HL-60/S4 (cell line): ENCODE measurements at regions not wholly inside any gene's neighbourhood (a gene's known extent, or its start where the extent isn't known, plus 50 kb on each side); places are given as distances from the start of the nearest gene placed in this dataset.

Source experiments
- in situ Hi-C: fragments of 300-500 bp; cut with MboI; formaldehyde crosslinking; loops from 2 replicates; pipeline ENCODE4 v1.14.3; 2022; ENCODE audit warnings: low sequenced_read_pairs

DNA sequence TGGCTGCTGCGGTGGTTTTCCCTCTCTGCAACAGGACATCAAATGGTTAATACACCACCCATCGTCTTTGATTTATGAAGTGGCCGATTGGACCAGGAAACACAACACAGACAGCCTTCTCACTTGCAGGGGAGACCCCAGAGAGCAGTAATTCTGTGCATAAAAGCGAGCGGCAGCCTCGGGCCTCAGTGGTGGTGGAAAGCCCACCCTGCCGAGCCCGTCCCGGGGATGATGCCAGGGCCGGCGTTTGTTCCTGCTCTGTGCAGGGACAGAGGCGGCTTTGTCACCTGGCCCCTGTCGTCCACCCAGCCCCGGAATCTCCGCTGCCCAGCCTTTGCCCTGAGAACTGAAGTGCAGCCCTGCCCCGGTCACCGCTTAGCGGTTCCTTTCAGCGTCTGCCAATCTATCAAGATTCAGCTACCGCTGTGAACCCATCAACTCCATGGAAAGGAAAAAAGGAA is 184.4 kb downstream of the TSHZ3 start:
- in situ Hi-C loops: no loop called here

DNA sequence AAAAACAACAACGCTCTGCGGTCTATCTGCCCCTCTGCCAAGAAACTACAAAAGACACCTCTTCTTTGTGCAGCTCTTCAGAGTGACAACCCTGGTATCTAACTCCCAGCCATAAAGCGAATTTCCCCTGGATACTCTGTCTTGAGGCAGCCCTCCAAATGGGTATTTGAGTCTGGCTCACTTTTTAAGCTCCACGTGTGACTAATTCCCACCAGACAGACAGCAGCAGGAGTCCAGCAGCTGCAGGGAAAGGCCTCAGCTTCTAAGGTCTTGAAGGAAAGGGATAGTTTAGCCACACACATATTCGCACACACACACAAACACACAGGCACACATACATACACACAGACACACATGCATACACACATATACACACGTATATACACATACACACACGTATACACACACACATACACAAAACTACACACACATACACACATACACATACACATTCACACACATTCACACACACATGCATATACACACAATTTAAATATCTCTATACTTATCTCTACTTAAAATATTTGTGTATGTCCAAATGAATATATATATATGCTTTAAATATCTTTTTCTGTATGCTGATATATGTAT is 188.8 kb downstream of the TSHZ3 start:
- in situ Hi-C loops: no loop called here

DNA sequence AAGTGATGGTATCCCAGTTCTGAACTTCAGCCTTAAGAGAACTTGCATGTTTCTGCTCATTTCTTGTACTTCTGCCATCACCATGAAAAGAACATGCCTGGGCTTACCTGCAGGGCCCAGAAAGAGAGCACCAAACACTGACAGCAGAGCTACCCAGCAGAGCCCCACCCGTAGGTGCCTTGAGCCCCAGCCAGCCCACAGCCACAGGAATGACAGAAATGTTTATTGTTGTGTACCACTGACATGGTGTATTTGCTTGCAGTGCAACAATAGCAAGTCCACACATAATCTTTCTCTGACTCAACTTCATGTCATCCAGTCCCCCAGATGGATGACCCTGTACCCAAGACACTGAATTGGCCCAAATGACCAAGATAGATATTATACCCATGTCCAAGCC is 195.2 kb downstream of the TSHZ3 start:
- in situ Hi-C loops: no loop called here

DNA sequence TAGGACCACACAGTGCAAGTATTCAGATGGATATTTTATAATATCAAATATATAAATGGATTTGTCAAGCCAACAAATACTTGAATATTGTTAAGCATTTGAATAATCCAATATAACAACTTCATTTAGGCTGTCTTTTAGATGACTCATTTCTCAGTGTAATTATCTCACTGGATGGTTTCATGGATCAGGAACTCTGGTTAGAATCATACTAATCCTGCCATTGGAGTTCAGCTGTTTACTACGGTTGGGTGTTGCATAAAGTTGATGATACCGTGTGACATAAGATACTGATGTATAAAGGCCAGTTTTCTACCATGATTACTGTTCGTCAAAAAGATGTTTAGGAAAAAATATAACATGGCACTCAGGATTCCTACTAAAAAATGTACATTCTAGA is 196.3 kb downstream of the TSHZ3 start:
- in situ Hi-C loops: no loop called here

DNA sequence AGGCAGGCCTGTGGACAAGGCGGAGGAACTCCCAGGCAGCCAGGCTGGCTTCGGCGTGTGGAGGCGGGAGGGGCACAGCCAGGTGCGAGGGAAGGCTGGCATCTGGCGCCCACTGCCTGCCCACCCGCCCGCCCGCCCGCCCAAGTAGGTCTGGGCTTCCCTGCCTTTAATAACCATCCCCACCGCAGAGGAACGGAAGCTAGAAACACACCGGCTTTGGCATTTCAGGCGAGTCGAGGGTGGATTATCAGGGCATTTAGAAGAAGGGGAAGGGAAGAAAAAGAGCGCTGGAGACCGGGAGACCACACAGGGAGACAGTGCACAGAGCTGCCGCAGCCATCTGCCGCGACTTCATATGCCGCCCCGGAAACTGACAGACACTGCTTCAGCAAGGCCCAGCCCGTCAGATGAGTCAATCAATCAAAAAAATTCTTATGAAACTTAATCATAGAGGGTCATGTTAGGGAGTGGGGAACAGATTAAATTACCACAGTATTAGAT is 199.7 kb downstream of the TSHZ3 start:
- in situ Hi-C loops: no loop called here

DNA sequence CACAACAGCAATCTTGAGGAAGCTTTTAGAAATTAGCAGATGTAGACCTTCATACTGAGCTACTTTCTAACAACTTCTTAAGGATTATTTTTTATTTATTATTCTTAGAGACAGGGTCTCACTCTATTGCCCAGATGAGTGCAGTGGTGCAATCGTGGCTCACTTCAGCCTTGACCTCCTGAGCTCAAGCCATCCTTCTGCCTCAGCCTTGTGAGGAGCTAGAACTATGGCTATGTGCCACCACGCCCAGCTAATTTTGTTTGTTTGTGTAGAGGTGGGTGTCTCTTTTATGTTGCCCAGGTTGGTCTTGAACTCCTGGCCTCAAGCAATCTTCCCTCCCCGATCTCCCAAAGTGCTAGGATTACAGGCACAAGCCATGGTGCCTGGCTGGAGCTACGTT is 200.6 kb downstream of the TSHZ3 start:
- in situ Hi-C loops: no loop called here

DNA sequence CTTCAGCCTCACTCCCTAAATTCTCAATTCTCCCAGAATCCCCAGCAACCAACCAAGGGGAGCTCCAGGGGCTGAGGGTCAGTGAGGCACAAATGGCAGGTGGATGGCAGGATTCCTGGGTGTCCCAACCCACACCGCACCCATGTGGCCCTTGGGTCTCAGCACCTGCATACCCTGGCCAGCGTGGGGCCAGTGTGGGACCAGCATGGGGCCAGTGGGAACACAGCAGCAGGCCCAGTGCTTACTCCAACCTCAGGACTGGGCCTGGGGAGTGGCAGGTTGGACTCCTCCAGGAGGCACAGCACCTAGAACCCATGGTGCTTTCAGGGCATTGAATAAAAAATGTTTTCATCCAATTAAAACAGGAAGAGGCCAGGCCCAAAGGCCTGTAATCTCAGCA is 202.0 kb downstream of the TSHZ3 start:
- in situ Hi-C loops: no loop called here

DNA sequence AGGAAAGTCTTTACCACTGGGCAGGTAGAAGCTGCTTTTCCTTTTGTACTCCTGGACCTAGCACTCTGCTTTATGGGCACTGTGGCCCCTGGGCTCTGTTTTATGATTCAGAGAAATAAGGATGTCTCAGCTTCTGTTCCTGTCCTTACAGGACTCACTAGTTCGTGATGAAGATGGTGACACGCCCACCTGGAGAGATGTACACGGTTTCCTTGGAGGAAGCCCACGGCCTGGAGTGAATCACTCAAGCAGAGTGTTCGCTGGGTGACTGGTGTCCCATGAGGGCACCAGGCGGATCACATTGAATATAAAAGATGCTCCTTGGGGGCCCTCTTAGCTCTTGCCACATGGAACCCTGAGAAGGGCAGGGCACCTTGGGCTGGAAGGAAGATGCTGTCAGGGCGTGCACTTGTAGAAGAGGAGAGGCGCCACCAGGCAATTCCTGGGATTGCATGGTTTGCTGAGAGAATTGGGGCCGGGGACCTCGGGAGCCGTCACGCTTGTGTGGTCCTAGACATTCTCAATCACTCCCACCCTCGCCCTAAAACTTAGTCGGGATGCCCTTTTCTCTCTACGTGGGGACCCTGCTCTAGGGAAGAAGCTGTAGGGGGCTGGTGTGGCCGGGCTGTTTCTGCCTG is 202.6 kb downstream of the TSHZ3 start:
- in situ Hi-C loops: no loop called here

DNA sequence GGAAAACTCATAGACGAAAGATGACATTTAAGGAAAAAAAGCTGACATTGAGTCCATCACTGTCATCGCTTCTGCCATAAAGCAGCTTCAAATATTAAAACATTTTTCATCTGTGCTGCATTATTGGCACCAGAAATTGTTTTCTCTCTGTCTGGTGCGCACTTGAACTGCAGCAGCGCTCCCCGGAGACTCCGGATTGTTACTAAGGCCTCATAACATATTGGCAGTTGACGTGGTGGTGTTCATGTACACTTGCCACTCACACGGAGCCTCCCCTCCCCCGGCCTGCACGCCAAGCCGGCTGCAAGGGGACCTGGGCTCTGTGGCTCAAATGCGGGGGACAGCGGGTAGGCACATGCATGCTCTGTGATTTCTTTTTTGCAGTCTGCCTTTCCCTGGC is 203.2 kb downstream of the TSHZ3 start:
- in situ Hi-C loops: no loop called here

DNA sequence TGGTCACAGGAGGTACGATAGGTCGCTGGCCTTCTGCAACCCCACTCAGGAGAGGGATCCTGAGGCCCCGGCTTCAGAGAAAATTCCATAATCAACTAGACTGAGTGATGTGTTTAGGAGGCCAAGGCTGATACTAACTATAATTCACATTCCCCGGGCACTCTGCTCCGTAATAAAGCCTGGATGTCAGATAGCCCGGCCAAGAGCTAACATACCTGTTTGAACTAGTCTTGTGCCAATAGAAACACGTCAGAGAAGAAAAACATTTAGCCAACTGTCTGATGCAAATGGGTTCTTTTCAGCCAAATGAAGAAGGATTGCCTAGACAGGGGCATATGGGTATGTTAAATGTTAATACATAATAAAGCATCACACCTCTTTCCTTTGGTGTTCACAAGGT is 204.2 kb downstream of the TSHZ3 start:
- in situ Hi-C loops: no loop called here

DNA sequence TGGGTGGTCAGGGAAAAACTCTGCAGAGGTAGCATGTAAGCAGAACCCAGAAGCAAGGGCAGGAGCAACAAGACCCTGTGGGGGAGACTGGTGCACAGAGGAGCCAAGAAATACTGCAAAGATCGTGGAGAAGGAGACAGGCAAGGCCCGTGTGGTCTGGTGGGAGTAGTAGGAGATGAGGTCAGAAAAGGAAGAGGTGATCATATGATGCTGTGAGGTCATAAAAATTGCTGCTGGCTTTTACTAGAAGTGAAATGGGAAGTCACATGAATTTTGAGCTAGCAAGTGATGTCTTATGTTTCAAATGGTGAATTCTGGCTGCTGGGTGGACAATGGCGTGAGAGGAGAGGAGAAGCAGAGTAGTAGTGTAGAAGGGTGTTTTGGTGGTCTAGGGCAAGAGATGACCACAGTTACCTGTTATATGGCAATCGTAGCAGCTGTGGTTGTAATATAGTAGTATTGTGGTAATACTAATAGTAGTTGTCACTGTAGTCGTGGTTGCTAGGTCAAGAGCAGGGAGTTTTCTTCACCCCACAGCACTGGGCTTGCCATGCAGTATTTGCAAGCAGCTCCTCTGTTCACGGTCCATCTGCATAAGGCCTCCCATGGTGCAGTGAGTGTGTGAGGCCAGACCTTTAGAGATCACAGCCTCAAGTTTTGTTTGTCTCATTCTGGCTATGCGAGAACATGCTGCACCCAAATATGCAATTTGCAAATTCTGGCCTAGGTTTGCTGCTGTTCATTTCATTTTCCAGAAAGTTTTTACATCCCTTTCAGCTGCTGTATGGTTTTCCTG is 205.0 kb downstream of the TSHZ3 start:
- in situ Hi-C loops: no loop called here

DNA sequence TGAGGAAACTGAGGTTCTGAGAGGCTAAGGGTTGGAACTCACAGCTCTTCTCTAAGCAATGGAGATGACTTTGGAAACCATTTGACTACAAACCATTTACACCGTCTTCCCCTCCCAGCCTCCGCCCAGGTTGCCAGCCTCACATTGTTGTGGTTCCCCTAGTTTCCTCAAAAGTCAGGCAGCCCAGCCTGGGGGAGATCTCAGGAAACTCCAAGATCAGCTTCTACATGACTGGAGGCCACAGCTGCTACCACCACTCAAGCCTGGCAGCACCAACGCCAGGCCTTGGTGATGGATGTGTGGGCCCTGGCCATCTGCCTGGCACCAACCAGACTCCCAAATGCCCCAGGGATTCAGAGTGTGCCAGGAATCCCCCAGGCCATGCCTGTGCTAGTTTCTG is 207.9 kb downstream of the TSHZ3 start:
- in situ Hi-C loops: no loop called here

DNA sequence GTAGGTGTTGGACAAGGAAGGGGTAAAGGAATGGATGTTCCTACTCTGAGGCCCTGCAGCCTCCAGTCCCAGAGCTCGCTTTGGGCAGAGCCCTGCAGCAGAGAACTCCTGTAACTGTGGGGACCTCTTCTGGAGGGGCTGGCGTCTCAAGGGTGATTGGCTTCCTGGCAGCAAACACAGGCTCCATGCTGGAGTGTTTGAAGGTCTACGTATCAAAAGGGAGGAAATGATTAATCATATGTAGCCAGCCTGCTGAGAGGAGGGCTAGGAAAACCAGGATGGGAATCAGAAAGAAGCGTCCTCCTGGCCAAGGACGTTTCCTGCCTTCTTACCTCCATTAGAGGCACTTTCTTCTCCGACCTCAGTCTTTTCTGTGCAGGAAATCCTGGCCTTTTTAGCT is 208.5 kb downstream of the TSHZ3 start:
- in situ Hi-C loops: no loop called here

DNA sequence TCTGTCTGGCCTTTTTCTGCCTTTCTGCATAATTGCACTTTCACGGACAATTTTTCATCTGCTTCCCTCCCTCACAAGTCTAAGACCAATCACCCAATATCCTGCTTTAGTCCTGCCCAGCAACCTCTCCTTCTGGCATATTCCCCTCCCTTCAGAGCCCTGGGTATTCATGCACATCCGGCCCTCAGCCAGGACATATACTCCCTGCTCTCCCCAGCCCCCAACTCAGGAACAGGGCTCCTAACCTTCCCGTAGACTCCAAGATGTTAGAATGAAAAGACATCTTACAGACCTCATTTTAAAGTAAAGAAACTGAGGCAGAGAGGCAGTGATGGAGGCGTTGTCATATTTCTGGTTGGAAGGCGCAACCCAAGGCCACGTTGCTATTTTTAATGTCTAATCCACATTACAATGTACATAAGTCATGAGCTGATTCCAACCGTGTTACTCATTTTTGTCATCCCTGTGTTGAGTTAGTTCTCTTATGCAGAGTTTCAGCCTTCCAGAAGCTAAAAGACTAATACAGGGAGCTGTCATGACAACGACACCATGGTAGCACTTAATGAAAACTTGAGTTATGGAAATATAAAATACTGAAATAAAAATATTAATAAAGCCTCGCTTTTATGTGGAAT is 209.2 kb downstream of the TSHZ3 start:
- in situ Hi-C loops: no loop called here

DNA sequence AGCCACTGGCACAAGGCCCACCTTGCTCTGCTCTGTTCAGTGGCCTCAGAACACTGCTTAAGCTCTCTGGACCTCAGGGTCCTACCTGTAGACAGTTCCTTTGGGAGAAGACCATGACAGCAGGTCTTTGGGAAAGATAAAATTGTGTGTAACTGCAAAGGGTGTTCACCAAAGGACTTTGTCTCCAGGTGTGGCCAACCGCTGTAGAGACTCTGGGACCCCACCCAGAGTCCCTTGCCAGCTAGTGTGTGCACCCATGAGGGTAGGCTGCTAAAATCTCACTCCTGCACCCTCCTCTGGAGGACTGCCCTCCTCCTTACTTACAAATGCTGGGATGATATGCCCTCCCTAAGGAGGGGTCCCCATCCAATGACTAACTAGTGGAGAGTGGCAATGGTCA is 211.2 kb downstream of the TSHZ3 start:
- in situ Hi-C loops: no loop called here

DNA sequence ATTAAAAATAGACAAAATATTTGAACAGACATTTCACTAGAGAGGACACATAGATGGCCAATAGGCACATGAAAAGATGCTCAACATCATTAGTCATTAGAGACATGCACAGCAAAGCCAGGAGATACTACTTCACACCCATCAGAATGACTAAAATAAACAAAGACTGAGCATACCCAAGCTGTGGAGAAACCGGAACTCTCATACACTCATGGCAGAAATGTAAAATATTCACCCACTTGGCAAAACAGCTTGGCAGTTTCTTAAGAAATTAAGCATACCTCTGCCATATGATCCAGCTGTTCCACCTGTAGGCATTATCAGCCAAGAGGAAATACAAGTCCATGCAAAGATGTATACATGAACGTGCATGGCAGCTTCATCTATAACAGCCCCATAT is 213.4 kb downstream of the TSHZ3 start:
- in situ Hi-C loops: no loop called here

DNA sequence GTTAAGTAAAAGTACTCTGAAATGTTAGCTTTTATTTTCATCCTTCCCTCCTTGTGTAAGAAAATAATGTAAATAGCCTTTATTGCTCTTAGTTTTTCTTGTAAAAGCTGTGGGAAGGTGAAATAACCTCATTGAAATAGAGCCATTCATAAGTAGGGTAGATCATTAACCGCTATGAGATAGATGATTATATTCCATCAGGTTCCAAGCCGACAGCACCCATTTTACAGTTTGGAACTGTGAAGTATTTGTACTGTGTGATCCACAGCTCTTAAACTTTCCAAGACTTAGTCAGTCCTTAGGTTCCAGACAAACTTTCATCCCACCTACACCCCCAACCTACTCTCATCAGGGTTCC is 216.5 kb downstream of the TSHZ3 start:
- in situ Hi-C loops: no loop called here

DNA sequence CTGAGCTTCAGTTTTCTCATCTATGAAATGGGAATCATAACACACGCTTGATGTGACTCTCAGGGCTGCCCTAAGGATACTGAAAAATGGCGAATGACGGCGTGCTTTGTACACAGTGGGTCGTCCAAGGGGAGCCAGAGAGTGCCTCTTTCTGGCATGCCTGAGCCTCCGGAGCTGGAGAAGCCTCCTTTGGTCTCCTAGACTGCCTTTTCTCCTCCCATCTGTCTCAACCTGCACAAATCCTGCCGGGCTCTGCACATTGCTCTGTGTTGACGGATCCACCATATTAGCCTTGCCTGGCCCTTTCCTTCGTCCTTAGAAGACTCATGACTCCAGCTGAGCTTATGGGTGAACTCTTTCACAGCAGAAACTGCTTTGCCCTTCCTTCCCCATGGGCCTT is 220.9 kb downstream of the TSHZ3 start:
- in situ Hi-C loops: no loop called here

DNA sequence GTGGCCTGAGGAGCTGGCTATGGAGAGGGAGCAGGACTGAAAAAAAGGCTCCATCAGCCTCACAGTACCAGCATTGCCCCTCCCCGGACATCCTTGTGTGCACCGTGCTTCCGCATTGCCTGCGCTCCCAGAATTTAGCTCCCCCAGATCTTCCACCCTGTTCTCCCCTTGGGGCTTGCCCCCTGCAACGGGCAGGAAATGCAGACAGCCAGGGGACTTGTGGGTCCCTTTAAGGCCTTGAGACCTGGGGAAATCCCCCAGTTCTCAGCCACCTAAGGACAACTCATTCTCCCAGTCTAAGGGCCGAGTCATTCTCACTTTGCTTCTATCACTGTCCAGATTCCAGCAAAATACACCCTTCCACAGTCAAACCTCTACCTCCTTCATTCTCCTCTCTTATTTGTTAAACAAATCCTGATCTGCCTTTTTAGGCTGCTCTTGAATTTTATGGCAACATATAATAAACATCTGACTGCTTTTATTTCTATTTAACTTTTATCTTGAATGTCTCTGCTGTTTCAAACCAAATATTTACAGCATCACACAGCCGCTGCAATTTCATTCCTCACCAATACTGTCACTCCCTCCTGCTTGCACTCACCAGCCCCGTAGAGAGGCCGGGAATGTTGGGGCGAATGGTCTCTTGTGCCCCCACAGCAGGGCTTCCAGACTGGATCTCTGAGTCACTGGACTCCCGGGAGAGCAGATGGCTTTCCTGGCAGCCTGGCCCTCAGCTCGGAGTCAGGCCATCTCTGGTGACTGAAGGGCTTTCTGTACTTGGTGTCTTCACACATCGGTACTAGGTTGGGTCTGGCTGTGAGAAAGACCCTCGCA is 221.9 kb downstream of the TSHZ3 start:
- in situ Hi-C loops: no loop called here

DNA sequence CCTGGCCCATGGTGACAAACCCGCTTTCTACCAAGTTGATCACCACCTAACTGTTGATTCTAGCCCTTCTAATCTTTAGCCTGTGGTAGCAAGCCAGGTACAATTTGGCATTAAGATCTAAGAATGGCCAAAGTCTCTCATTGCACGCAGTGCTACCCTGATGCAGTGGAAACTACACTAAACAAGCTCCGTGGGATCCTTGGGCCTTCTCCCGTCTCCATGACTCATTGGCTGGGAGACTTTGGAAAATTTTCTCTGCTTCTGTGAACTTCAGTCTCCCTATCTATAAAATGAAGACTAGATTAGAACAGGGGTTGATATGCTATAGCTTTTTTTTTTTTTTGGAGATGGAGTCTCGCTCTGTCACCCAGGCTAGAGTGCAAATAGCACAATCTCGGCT is 223.0 kb downstream of the TSHZ3 start:
- in situ Hi-C loops: no loop called here

DNA sequence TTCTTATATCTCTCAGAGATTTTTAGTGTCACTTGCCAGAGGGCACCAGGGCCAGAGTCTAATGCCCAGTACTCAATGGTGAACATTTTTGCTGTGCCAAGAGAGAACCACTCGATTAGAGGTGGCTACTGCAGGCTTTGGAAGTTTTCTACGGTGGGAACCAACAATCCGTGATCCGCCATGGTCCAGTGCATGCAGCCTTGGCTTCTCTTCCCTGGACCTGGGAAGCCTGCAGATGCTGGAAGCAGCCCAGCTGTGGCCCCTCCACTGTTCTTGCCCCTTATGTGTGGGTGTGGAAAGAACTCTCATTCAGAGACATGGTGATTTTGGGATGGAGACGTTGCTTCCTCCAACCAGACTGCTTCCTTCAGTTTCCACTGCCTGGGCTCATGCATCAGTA is 224.2 kb downstream of the TSHZ3 start:
- in situ Hi-C loops: no loop called here
